PC-3 (cell line): ENCODE measurements at regions not wholly inside any gene's neighbourhood (a gene's known extent, or its start where the extent isn't known, plus 50 kb on each side); places are given as distances from the start of the nearest gene placed in this dataset.

Experiments
- ATAC-seq: fragments of 200-7000 bp; cut with Tn5 transposase; 2 replicates; pipeline ENCODE4 v1.9.1; 2020; ENCODE audit warnings: mild to moderate bottlenecking, moderate library complexity
- BruUV-seq: library from RNA; stranded (reverse); fragments of 400-500 nt; replicated peaks from 2 replicates; lab custom pipeline; 2021; lab: Mats Ljungman, UMichigan
- CTCF ChIA-PET: fragments of 300-600 bp; sonication (Branson Sonifier 250); formaldehyde crosslinking; loops from one replicate; lab custom pipeline; 2022; ENCODE audit warnings: antibody characterized with exemption; lab: Charles Lee
- POLR2A ChIA-PET: fragments of 300-600 bp; sonication (Branson Sonifier 250); formaldehyde crosslinking; loops from one replicate; lab custom pipeline; 2022; ENCODE audit warnings: antibody characterized with exemption; ENCODE audit not compliant: unreplicated experiment; lab: Charles Lee
- DNase-seq: peaks from one replicate; pipeline ENCODE4 v3.0.0-alpha.2; 2015
- H2AFZ ChIP-seq: fragments of 300-600 bp; sonication (generic); 2 replicates; pipeline ENCODE4 v1.6.0; 2016; ENCODE audit warnings: antibody characterized with exemption, low read length
- H3F3A ChIP-seq: fragments of 300-600 bp; sonication (generic); one replicate; pipeline ENCODE4 v1.6.0; 2017; ENCODE audit warnings: antibody characterized with exemption, low read length, control low read depth, mild to moderate bottlenecking; ENCODE audit not compliant: unreplicated experiment
- H3K27ac ChIP-seq: fragments of 300-600 bp; sonication (generic); 2 replicates; pipeline ENCODE4 v1.5.1; 2016; ENCODE audit warnings: mild to moderate bottlenecking, low read length
- H3K27me3 ChIP-seq: fragments of 300-600 bp; sonication (generic); 2 replicates; pipeline ENCODE4 v1.6.1; 2016; ENCODE audit warnings: low read length, mixed read lengths
- H3K36me3 ChIP-seq: fragments of 300-600 bp; sonication (generic); 2 replicates; pipeline ENCODE4 v1.6.1; 2016; ENCODE audit warnings: low read depth, mixed run types, low read length, mixed read lengths
- H3K4me1 ChIP-seq: fragments of 300-600 bp; sonication (generic); 2 replicates; pipeline ENCODE4 v1.5.1; 2016; ENCODE audit warnings: low read length; ENCODE audit not compliant: insufficient read depth
- H3K4me2 ChIP-seq: fragments of 300-600 bp; sonication (generic); 2 replicates; pipeline ENCODE4 v1.6.0; 2016; ENCODE audit warnings: low read length
- H3K4me3 ChIP-seq: fragments of 300-600 bp; sonication (generic); 2 replicates; pipeline ENCODE4 v1.5.1; 2016; ENCODE audit warnings: mild to moderate bottlenecking, low read length, mixed read lengths
- H3K79me2 ChIP-seq: fragments of 300-600 bp; sonication (generic); 2 replicates; pipeline ENCODE4 v1.6.1; 2017; ENCODE audit warnings: low read length, mixed read lengths
- H3K9ac ChIP-seq: fragments of 300-600 bp; sonication (generic); 2 replicates; pipeline ENCODE4 v1.6.0; 2016; ENCODE audit warnings: mild to moderate bottlenecking, low read length
- H3K9me2 ChIP-seq: fragments of 300-600 bp; sonication (generic); replicated peaks from 2 replicates; pipeline ENCODE4 v1.6.1; 2016; ENCODE audit warnings: mixed run types, low read length, mixed read lengths
- H3K9me3 ChIP-seq: fragments of 300-600 bp; sonication (generic); 2 replicates; pipeline ENCODE4 v1.6.1; 2016; ENCODE audit warnings: low read length, mixed read lengths
- H4K20me1 ChIP-seq: fragments of 300-600 bp; sonication (generic); 2 replicates; pipeline ENCODE4 v1.6.1; 2016; ENCODE audit warnings: low read length, mixed read lengths
- EZH2 ChIP-seq: fragments of 300-600 bp; sonication (generic); IDR thresholded peaks from one replicate; pipeline ENCODE4 v1.6.1; 2017; ENCODE audit warnings: antibody characterized with exemption, mild to moderate bottlenecking, low read length; ENCODE audit not compliant: unreplicated experiment
- EZH2phosphoT487 ChIP-seq: fragments of 300-600 bp; sonication (generic); IDR thresholded peaks from 2 replicates; pipeline ENCODE4 v1.6.1; 2018; ENCODE audit warnings: mild to moderate bottlenecking, antibody characterized with exemption, low read length, borderline replicate concordance
- intact Hi-C: fragments of 100-400 bp; cut with micrococcal nuclease; formaldehyde crosslinking; loops from 2 replicates; pipeline ENCODE4 v1.9.0; 2023
- TF ChIP-seq, protein P1 (sequence below): fragments of 300-600 bp; sonication (generic); conservative IDR thresholded peaks from 2 replicates; pipeline ENCODE4 v1.5.1; 2017; ENCODE audit warnings: antibody characterized with exemption, low read depth, mild to moderate bottlenecking, low read length

- DNase-seq (no peak), ATAC-seq (no peak)
- Histone ChIP-seq H3K9me3 (no peaks in the 10 kb centered on the region), H3F3A (no peaks in the 10 kb centered on the region), H3K4me1 (no peaks in the 10 kb centered on the region), H3K36me3 (no peaks in the 10 kb centered on the region), H3K4me2 (no peak overlapping the region), H3K9me2 (no peaks in the 10 kb centered on the region), H3K4me3 (no peak overlapping the region), H3K27me3 (no peaks in the 10 kb centered on the region), H3K79me2 (no peaks in the 10 kb centered on the region), H3K9ac (no peak overlapping the region), H3K27ac (no peak overlapping the region), H2AFZ (no peak overlapping the region), H4K20me1 (no peaks in the 10 kb centered on the region)
- CTCF ChIA-PET, result no interaction called here
- POLR2A ChIA-PET, result no interaction called here
- TF ChIP-seq, protein P1, sequence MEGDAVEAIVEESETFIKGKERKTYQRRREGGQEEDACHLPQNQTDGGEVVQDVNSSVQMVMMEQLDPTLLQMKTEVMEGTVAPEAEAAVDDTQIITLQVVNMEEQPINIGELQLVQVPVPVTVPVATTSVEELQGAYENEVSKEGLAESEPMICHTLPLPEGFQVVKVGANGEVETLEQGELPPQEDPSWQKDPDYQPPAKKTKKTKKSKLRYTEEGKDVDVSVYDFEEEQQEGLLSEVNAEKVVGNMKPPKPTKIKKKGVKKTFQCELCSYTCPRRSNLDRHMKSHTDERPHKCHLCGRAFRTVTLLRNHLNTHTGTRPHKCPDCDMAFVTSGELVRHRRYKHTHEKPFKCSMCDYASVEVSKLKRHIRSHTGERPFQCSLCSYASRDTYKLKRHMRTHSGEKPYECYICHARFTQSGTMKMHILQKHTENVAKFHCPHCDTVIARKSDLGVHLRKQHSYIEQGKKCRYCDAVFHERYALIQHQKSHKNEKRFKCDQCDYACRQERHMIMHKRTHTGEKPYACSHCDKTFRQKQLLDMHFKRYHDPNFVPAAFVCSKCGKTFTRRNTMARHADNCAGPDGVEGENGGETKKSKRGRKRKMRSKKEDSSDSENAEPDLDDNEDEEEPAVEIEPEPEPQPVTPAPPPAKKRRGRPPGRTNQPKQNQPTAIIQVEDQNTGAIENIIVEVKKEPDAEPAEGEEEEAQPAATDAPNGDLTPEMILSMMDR, result no peak
- TF ChIP-seq EZH2, result no peak
- TF ChIP-seq EZH2phosphoT487, result no peak
- BruUV-seq, result no TSS peak
- intact Hi-C loops, result no loop called here
These were observed 436.9 kb downstream of the BUD13 start for GRCh38 chr11:116335891-116336290.

DNA sequence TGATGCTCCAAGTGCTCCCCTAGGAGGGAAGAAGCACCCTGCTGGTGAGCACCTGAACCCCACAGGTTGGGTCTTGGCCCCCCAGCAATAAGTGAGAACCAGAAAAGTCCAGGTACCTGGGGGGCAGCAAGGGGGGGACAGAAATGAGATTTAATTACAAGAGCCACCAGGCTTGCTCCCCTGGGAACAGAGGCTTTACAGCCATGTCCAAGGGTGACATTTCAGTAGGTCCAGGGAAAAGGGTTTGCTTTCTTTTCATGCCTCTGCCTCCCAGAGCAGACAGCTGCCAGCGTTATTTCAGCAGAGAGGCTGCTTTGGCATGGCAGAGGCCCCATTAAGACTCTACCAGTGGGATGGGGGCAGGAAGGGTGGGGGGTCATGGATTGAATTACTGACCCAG, 437.7 kb downstream of the BUD13 start:
- POLR2A ChIA-PET, result no interaction called here
- Histone ChIP-seq H3K9me3 (no peaks in the 10 kb centered on the region), H2AFZ (no peak overlapping the region), H3K36me3 (no peaks in the 10 kb centered on the region), H3K27ac (no peak overlapping the region), H4K20me1 (no peaks in the 10 kb centered on the region), H3K4me3 (no peak overlapping the region), H3K4me2 (no peak overlapping the region), H3K79me2 (no peaks in the 10 kb centered on the region), H3K9me2 (no peaks in the 10 kb centered on the region), H3K27me3 (no peaks in the 10 kb centered on the region), H3F3A (no peaks in the 10 kb centered on the region), H3K4me1 (no peaks in the 10 kb centered on the region), H3K9ac (no peak overlapping the region)
- DNase-seq, result no peak
- CTCF ChIA-PET, result no interaction called here
- intact Hi-C loops, result no loop called here
- no TSS peak for BruUV-seq
- TF ChIP-seq EZH2 (no peak), EZH2phosphoT487 (no peak)
- TF ChIP-seq, protein P1, result no peak
- no peak for ATAC-seq

DNA sequence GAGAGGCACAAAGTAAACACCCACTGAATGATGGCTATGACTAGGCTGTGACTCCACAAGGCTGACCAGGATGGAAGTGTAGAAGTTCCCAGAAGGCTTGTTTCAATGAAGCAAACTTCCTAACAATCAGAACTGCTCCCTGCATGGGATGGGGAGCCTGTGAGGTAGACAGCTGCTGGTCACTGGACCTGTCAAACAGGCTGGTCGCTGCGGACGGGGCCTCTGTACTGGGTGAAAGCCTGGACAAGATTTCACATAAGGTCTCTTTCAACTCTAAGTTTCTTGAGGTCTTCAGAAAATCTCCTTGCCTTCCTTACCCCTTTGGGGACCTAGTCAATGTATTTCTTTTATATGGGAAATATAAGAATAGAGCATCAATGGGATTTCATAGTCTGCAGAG, 438.2 kb downstream of the BUD13 start:
- H3K36me3 ChIP-seq, result no peaks in the 10 kb centered on the region
- no TSS peak for BruUV-seq
- no peaks in the 10 kb centered on the region for H3K27me3 ChIP-seq
- TF ChIP-seq EZH2phosphoT487 (no peak), EZH2 (no peak)
- TF ChIP-seq, protein P1, result no peak
- H3K9me3 ChIP-seq, result no peaks in the 10 kb centered on the region
- no peak for DNase-seq
- ATAC-seq, result no peak
- intact Hi-C loops, result no loop called here
- H2AFZ ChIP-seq, result no peak overlapping the region
- H3K4me1 ChIP-seq, result no peaks in the 10 kb centered on the region
- no peak overlapping the region for H3K4me2 ChIP-seq
- no peaks in the 10 kb centered on the region for H4K20me1 ChIP-seq
- H3K4me3 ChIP-seq, result no peak overlapping the region
- H3K9ac ChIP-seq, result no peak overlapping the region
- no peaks in the 10 kb centered on the region for H3K79me2 ChIP-seq
- no peaks in the 10 kb centered on the region for H3F3A ChIP-seq
- CTCF ChIA-PET, result no interaction called here
- H3K27ac ChIP-seq, result no peak overlapping the region
- H3K9me2 ChIP-seq, result no peaks in the 10 kb centered on the region
- POLR2A ChIA-PET, result no interaction called here
